H9 (cell line): ENCODE measurements at regions not wholly inside any gene's neighbourhood (a gene's known extent, or its start where the extent isn't known, plus 50 kb on each side); places are given as distances from the start of the nearest gene placed in this dataset.

ENCODE experiments used
- DNase-seq: peaks from one replicate; pipeline ENCODE4 v3.0.0-alpha.2; 2017
- H2AFZ ChIP-seq: one replicate; pipeline ENCODE4 v1.6.1; 2013; ENCODE audit warnings: mild to moderate bottlenecking, low read length, control low read depth, moderate library complexity
- H2AK5ac ChIP-seq: 2 replicates; pipeline ENCODE4 v1.6.1; 2013; ENCODE audit warnings: low read length, control low read depth, mixed read lengths; ENCODE audit not compliant: insufficient read length
- H2BK120ac ChIP-seq: one replicate; pipeline ENCODE4 v1.6.1; 2013; ENCODE audit warnings: low read depth, mild to moderate bottlenecking, low read length, control low read depth, inconsistent platforms; ENCODE audit not compliant: poor library complexity, severe bottlenecking
- H2BK12ac ChIP-seq: 2 replicates; pipeline ENCODE4 v1.6.1; 2013; ENCODE audit warnings: low read length, control low read depth, mixed read lengths, low read depth; ENCODE audit not compliant: insufficient read length
- H2BK15ac ChIP-seq: 2 replicates; pipeline ENCODE4 v1.6.1; 2013; ENCODE audit warnings: low read depth, low read length, control low read depth
- H2BK20ac ChIP-seq: one replicate; pipeline ENCODE4 v1.6.1; 2013; ENCODE audit warnings: low read depth, mild to moderate bottlenecking, low read length, control low read depth, inconsistent platforms; ENCODE audit not compliant: poor library complexity, severe bottlenecking
- H2BK5ac ChIP-seq: 2 replicates; pipeline ENCODE4 v1.6.1; 2013; ENCODE audit warnings: low read length, control low read depth, mixed read lengths; ENCODE audit not compliant: insufficient read length
- H3K14ac ChIP-seq: 2 replicates; pipeline ENCODE4 v1.6.1; 2013; ENCODE audit warnings: low read length, control low read depth; ENCODE audit not compliant: insufficient read depth
- H3K18ac ChIP-seq: 2 replicates; pipeline ENCODE4 v1.6.1; 2013; ENCODE audit warnings: low read depth, mild to moderate bottlenecking, mixed read lengths, low read length, control low read depth; ENCODE audit not compliant: insufficient read length
- H3K23ac ChIP-seq: 2 replicates; pipeline ENCODE4 v1.6.1; 2013; ENCODE audit warnings: low read length, control low read depth, mixed read lengths, low read depth; ENCODE audit not compliant: insufficient read length
- H3K23me2 ChIP-seq: 2 replicates; pipeline ENCODE4 v1.6.1; 2013; ENCODE audit warnings: low read depth, mild to moderate bottlenecking, mixed read lengths, low read length, control low read depth; ENCODE audit not compliant: insufficient read length, poor library complexity, severe bottlenecking
- H3K27ac ChIP-seq: 2 replicates; pipeline ENCODE4 v1.5.1; 2013; ENCODE audit warnings: low read length, control low read depth, mixed read lengths, low read depth; ENCODE audit not compliant: insufficient read length
- H3K27me3 ChIP-seq: 2 replicates; pipeline ENCODE4 v1.6.1; 2013; ENCODE audit warnings: low read length, control low read depth, inconsistent platforms; ENCODE audit not compliant: insufficient read depth
- H3K4ac ChIP-seq: 2 replicates; pipeline ENCODE4 v1.6.1; 2013; ENCODE audit warnings: low read depth, mild to moderate bottlenecking, control low read depth, inconsistent platforms, low read length, moderate library complexity
- H3K4me1 ChIP-seq: 2 replicates; pipeline ENCODE4 v1.6.1; 2013; ENCODE audit warnings: low read length, control low read depth, inconsistent platforms; ENCODE audit not compliant: insufficient read depth
- H3K4me2 ChIP-seq: 2 replicates; pipeline ENCODE4 v1.6.1; 2013; ENCODE audit warnings: low read length, control low read depth, mixed read lengths; ENCODE audit not compliant: insufficient read length, insufficient read depth
- H3K56ac ChIP-seq: 2 replicates; pipeline ENCODE4 v1.6.1; 2013; ENCODE audit warnings: low read depth, mild to moderate bottlenecking, mixed read lengths, low read length, control low read depth; ENCODE audit not compliant: insufficient read length
- H3K79me1 ChIP-seq: 2 replicates; pipeline ENCODE4 v1.6.1; 2013; ENCODE audit warnings: low read depth, mild to moderate bottlenecking, moderate library complexity, low read length, control low read depth, inconsistent platforms; ENCODE audit not compliant: insufficient read depth, poor library complexity, severe bottlenecking
- H3K79me2 ChIP-seq: 2 replicates; pipeline ENCODE4 v1.6.1; 2013; ENCODE audit warnings: low read length, control low read depth, inconsistent platforms; ENCODE audit not compliant: insufficient read depth
- H3K9ac ChIP-seq: 2 replicates; pipeline ENCODE4 v1.6.1; 2013; ENCODE audit warnings: low read length, control low read depth, mixed read lengths; ENCODE audit not compliant: insufficient read length; ENCODE audit errors: extremely low read depth
- H3K9me3 ChIP-seq: one replicate; pipeline ENCODE4 v1.6.1; 2013; ENCODE audit warnings: low read depth, low read length, inconsistent platforms; ENCODE audit not compliant: control insufficient read depth
- H3T11ph ChIP-seq: one replicate; pipeline ENCODE4 v1.6.1; 2013; ENCODE audit warnings: mild to moderate bottlenecking, low read length, control low read depth, inconsistent platforms
- H4K20me1 ChIP-seq: one replicate; pipeline ENCODE4 v1.6.1; 2013; ENCODE audit not compliant: control insufficient read depth, insufficient read length, insufficient read depth
- H4K5ac ChIP-seq: 2 replicates; pipeline ENCODE4 v1.6.1; 2013; ENCODE audit warnings: low read depth, mild to moderate bottlenecking, mixed read lengths, low read length, control low read depth; ENCODE audit not compliant: insufficient read length
- H4K8ac ChIP-seq: replicated peaks from 2 replicates; pipeline ENCODE4 v1.6.1; 2013; ENCODE audit warnings: low read length, control low read depth, mixed read lengths, low read depth; ENCODE audit not compliant: insufficient read length
- H4K91ac ChIP-seq: 2 replicates; pipeline ENCODE4 v1.6.1; 2013; ENCODE audit warnings: low read depth, mild to moderate bottlenecking, moderate library complexity, mixed read lengths, low read length, control low read depth; ENCODE audit not compliant: insufficient read length
- H3K27ac Mint-ChIP-seq, 3 experiments: 2 replicates in 2 of 3; 3 replicates in 1 of 3; pipeline ENCODE4 v1.8.0; 2020 to 2021; ENCODE audit warnings: mixed read lengths in 3 of 3, mild to moderate bottlenecking in 1 of 3, moderate library complexity in 1 of 3
- H3K27me3 Mint-ChIP-seq: 2 replicates; pipeline ENCODE4 v1.8.0; 2021; ENCODE audit warnings: low read depth, mild to moderate bottlenecking, moderate library complexity, mixed read lengths
- H3K36me3 Mint-ChIP-seq, 3 experiments: 2 replicates in 2 of 3; 3 replicates in 1 of 3; pipeline ENCODE4 v1.8.0; 2020 to 2021; ENCODE audit warnings: low read depth in 3 of 3, mixed read lengths in 3 of 3; ENCODE audit not compliant: insufficient read depth in 1 of 3
- H3K4me1 Mint-ChIP-seq, 2 experiments: 2 replicates each; pipeline ENCODE4 v1.8.0; 2020; ENCODE audit warnings: mixed read lengths in 2 of 2
- H3K4me3 Mint-ChIP-seq, 2 experiments: 2 replicates in 1 of 2; 3 replicates in 1 of 2; pipeline ENCODE4 v1.8.0; 2020 to 2021; ENCODE audit warnings: mild to moderate bottlenecking in 2 of 2, mixed read lengths in 2 of 2, moderate library complexity in 1 of 2
- H3K9me3 Mint-ChIP-seq, 2 experiments: 2 replicates in 1 of 2; 3 replicates in 1 of 2; pipeline ENCODE4 v1.8.0; 2020; ENCODE audit warnings: mild to moderate bottlenecking in 2 of 2, mixed read lengths in 2 of 2, moderate library complexity in 1 of 2
- TF ChIP-seq, protein P1 (sequence below): fragments of 200-600 bp; sonication (generic); conservative IDR thresholded peaks from 3 replicates; pipeline ENCODE4 v1.8.0; 2021; ENCODE audit warnings: antibody characterized with exemption, mild to moderate bottlenecking

DNA sequence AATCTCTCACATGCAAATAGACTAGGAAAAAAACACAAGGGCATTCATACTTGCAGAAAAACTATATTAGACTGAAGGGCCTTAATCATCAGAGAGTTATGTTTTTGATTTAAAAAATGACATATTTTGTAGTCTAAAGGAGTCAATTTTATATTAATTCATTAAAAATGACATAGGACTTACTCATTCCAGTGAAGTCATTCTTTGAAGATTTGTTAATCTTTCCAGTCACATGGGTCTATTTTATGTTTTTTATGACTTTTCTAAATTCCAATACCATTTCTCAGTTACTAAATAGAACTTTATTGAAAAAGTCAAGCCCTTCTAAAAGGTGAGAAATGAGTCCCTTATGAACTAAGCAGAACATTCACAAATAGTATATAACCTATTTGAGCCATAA is 743.8 kb upstream of the INTU start:
- no peaks in the 10 kb centered on the region for H3K9me3 Mint-ChIP-seq
- Histone ChIP-seq H3K4ac (no peak overlapping the region), H2BK20ac (no peak overlapping the region), H2AK5ac (no peak overlapping the region), H3K4me1 (no peaks in the 10 kb centered on the region), H3K27ac (no peak overlapping the region), H2BK15ac (no peak overlapping the region), H3K79me1 (no peaks in the 10 kb centered on the region), H2BK120ac (no peak overlapping the region), H3K79me2 (no peaks in the 10 kb centered on the region), H4K20me1 (no peaks in the 10 kb centered on the region), H2BK5ac (no peak overlapping the region), H2AFZ (no peak overlapping the region), H4K91ac (no peak overlapping the region), H3K27me3 (no peaks in the 10 kb centered on the region), H3K18ac (no peak overlapping the region), H3K4me2 (no peak overlapping the region), H3K9me3 (no peaks in the 10 kb centered on the region), H3K23ac (no peak overlapping the region), H4K5ac (no peak overlapping the region), H3K56ac (no peak overlapping the region), H3K14ac (no peak overlapping the region), H2BK12ac (no peak overlapping the region), H3T11ph (no peak overlapping the region), H3K23me2 (no peaks in the 10 kb centered on the region), H4K8ac (no peak overlapping the region), H3K9ac (no peak overlapping the region)
- TF ChIP-seq, protein P1, sequence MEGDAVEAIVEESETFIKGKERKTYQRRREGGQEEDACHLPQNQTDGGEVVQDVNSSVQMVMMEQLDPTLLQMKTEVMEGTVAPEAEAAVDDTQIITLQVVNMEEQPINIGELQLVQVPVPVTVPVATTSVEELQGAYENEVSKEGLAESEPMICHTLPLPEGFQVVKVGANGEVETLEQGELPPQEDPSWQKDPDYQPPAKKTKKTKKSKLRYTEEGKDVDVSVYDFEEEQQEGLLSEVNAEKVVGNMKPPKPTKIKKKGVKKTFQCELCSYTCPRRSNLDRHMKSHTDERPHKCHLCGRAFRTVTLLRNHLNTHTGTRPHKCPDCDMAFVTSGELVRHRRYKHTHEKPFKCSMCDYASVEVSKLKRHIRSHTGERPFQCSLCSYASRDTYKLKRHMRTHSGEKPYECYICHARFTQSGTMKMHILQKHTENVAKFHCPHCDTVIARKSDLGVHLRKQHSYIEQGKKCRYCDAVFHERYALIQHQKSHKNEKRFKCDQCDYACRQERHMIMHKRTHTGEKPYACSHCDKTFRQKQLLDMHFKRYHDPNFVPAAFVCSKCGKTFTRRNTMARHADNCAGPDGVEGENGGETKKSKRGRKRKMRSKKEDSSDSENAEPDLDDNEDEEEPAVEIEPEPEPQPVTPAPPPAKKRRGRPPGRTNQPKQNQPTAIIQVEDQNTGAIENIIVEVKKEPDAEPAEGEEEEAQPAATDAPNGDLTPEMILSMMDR = no peak
- DNase-seq = no peak
- H3K4me1 Mint-ChIP-seq = no peaks in the 10 kb centered on the region
- no peak overlapping the region for H3K27ac Mint-ChIP-seq
- no peak overlapping the region for H3K4me3 Mint-ChIP-seq
- no peaks in the 10 kb centered on the region for H3K36me3 Mint-ChIP-seq
- no peaks in the 10 kb centered on the region for H3K27me3 Mint-ChIP-seq
